H1 (cell line): ENCODE measurements at regions not wholly inside any gene's neighbourhood (a gene's known extent, or its start where the extent isn't known, plus 50 kb on each side); places are given as distances from the start of the nearest gene placed in this dataset.

ENCODE experiments used
- ATF2 ChIP-seq: IDR thresholded peaks from 2 replicates; pipeline ENCODE4 v1.6.1; 2012; ENCODE audit warnings: low read length, inconsistent platforms
- CBX5 ChIP-seq: fragments of 300-800, 300-1000 bp; sonication (generic); IDR thresholded peaks from 2 replicates; pipeline ENCODE4 v1.7.1; 2016; ENCODE audit warnings: antibody characterized with exemption, low read length, low read depth
- SUZ12 ChIP-seq: fragments of 200-600 bp; sonication (generic); IDR thresholded peaks from 2 replicates; pipeline ENCODE4 v1.6.1; 2012; ENCODE audit warnings: mild to moderate bottlenecking, inconsistent platforms, low read length, moderate library complexity, mixed read lengths
- YY1 ChIP-seq: IDR thresholded peaks from 2 replicates; pipeline ENCODE4 v1.6.1; 2011; ENCODE audit warnings: low read depth, mild to moderate bottlenecking, low read length
- TF ChIP-seq, protein P1 (sequence below), 3 experiments: IDR thresholded peaks; 1 replicate in 2 of 3; 2 replicates in 1 of 3; pipeline versions ENCODE4 v1.5.1 to v1.6.1; 2011; ENCODE audit warnings: low read length in 3 of 3, mild to moderate bottlenecking in 3 of 3, inconsistent platforms in 2 of 3, low read depth in 1 of 3, moderate library complexity in 1 of 3; ENCODE audit not compliant: insufficient read depth in 1 of 3; ENCODE audit errors: control extremely low read depth in 1 of 3

GRCh38 chr18:71079606-71080005 is 790.8 kb downstream of the SOCS6 start:
- no peak for TF ChIP-seq YY1
- TF ChIP-seq, protein P1, sequence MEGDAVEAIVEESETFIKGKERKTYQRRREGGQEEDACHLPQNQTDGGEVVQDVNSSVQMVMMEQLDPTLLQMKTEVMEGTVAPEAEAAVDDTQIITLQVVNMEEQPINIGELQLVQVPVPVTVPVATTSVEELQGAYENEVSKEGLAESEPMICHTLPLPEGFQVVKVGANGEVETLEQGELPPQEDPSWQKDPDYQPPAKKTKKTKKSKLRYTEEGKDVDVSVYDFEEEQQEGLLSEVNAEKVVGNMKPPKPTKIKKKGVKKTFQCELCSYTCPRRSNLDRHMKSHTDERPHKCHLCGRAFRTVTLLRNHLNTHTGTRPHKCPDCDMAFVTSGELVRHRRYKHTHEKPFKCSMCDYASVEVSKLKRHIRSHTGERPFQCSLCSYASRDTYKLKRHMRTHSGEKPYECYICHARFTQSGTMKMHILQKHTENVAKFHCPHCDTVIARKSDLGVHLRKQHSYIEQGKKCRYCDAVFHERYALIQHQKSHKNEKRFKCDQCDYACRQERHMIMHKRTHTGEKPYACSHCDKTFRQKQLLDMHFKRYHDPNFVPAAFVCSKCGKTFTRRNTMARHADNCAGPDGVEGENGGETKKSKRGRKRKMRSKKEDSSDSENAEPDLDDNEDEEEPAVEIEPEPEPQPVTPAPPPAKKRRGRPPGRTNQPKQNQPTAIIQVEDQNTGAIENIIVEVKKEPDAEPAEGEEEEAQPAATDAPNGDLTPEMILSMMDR (IDR thresholded peaks at IDR 0.05; ENCODE audit: control extremely low read depth in 1 of 3, insufficient read depth in 1 of 3, low read depth in 1 of 3, low read length in 3 of 3), result no peak
- TF ChIP-seq SUZ12, result no peak
- no peak for TF ChIP-seq ATF2
- TF ChIP-seq CBX5, result no peak
